HK-2 (cell line): ENCODE measurements at regions not wholly inside any gene's neighbourhood (a gene's known extent, or its start where the extent isn't known, plus 50 kb on each side); places are given as distances from the start of the nearest gene placed in this dataset.
"Not testable (repeated sequence)": the region's sequence is repeated elsewhere in the genome, so short reads cannot be mapped to it uniquely, and the experiment has no call there.

Experiments used
- DNase-seq: peaks from one replicate; pipeline ENCODE4 v3.0.0-alpha.2; 2018; ENCODE audit not compliant: unreplicated experiment

DNA sequence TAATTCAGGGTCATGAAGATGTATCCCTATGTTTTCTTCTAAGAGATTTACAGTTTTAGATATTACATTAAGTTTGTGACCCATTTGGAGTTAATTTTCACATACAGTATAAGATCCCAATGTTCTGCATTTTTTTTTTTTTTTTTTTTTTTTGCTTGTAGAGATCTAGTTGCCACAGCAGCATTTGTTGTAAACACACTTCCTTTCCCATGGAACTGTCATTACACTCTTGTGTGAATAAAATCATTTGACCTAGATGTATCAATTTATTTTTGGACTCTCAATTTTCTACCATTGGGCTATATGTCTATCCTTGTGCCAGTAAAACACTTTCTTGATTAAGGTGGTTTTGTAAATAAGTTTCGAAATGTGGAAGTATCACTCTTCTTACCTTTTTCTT is 1107.2 kb downstream of the TECRL start:
- no peak for DNase-seq

DNA sequence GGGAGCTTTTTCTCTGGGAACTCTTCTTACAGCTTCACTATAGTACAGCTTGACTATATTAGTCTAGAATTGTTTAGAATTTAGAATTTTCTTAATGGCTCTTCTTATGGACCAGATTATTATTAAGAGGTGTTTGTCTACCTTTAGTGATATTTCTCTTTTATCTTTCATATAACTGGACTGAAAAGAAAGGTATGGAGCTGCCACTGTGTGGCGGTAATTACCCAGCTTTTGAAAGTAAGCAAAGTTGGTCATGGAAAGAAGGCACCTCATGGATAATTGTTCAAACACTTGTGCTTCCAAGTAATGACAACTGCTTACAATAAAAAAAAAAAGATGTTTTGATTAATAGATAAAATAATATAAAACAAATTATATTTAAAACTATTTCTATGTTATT is 1112.5 kb downstream of the TECRL start:
- no peak for DNase-seq

DNA sequence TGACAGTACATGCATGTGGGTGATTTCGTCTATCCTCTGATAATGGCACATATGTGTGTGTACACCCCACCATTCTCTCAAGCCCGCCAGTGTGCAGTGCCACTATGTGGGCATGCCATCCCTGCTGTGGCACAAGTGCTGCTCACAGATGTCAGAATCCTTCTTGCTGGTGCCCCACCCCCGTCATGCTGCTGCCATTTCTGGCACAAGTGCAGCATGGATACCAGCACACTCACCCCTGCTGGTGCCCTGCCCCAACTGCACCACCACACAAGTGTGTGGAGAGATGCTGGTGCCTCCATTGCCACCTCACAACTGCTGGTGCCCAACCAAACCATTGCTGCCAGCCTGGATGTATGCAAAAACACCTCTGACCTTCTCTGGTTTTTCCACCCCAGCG is 1133.8 kb downstream of the TECRL start:
- no peak for DNase-seq

DNA sequence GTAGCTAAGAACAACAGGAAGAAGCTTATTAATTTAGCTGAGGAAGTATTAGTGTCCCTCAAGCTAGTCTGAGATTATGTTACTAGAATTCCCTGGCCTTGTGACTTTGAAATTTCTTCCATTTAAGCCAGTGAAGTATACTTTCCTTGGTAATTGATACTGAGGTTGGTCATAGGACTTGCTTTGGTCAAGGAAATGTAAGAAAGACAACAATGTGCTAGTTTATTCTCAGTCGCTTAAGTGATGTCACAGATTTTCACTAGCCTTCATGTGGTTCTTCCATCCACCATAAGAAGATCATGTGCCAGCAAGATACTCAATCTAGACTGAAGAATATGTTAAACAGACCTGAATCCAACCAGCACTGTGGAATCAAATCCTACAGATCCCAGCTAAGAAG is 1140.1 kb downstream of the TECRL start:
- no peak for DNase-seq

DNA sequence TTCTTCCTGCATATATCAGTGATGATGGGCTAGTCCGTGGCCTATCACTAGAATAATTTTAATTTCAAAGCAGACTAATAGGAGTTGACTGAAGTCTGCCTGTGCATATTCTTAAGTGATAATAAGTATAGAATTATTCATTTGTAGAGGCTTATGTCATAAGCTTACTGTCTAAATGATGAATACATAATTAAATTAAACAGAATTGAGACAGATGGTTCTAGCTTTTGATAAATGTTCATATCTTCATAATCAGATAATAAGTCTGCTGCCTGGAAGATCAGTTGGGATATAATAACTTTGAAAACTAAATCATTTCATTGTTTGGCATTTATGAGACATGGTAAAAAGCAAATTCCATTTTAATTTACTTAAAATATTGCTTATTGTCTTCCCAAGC is 1175.6 kb downstream of the TECRL start:
- no peak for DNase-seq

DNA sequence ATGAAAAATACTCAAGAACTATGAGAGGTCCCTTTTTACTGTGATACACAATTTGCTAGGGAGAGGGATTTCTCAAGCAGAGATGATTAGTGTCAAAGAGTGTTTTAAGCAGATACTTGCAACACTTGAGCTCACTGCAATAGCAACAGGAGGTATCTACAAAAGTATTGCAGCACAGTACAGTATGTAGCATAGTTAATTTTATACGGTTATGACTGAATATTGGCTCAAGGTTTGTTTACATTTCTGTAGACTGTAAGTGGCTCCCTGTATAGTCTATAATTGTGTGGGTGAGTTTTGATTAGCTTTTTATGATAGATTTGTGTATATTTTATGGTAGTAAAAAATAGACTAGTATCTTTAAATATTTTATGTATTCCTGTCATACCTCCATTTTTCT is 1177.2 kb downstream of the TECRL start:
- DNase-seq, result no peak

DNA sequence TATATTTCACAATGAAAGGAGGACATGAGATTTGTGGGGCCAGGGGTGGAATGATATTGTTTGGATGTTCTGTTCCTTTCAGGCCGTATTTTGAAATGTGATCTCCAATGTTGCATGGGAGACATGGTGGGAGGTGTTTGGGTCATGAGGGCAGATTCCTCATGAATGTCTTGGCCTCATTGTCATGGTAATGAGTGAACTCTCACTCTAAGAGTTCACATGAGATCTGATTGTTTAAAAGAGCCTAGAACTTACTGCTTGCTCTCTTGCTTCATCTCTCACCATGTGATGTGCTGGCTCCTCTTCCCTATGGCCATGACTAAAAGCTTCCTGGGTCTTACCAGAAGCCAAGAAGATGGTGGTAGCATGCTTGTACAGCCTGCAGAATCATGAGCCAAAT is 1183.0 kb downstream of the TECRL start:
- DNase-seq, result no peak

DNA sequence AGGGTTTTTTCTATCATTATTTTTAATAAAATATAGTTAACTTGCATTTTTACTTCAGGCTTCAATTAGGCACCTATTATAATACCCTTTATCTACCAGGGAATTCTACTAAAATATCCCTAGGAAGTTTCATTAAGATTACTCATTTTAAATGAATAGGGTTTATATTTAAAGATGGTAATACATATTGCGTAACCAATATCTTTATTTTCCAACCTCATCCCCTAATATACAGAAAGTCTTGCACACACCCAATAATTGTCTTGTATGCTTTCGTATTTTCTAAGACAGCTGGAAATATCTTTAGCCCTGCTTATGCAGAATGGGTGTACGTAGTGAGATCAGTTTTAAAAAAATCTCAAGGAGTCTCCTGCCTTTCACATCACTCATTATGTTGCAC is 1186.8 kb downstream of the TECRL start:
- DNase-seq, result no peak

DNA sequence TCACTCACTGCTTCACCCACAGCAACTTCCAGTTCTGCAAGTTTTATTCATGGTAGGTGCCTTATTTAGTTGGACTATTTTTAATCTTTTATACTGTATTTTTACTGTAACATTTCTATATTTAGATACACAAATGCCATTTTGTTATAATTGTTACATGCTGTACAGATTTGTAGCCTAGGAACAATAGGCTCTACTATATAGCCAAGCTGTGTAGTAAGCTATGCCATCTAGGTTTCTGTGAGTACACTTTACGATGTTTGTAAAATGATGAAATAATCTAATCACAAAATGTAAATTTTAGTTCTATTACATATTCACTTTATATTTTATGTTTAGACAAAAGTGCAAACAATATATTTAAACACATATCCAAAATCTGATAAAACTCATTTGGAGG is 1187.8 kb downstream of the TECRL start:
- no peak for DNase-seq

DNA sequence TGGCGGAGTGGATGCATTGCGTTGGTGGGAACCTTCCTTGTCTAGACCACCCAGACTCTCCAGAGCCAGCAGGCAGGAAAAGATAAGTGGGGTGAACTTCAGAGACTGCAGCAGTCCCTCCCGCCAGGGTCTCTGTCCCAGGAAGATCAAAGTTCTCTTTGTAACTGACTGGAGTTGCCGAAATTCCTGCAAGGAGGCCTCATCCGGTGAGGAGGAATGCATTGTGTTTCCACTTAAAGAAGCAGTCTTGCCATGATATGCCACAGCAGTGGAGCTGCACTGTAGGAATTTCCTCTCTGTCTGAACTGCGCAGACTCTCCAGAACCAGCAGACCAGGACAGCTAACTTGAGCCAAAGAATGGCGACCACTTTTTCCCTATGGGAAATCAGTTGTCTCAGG is 1190.4 kb downstream of the TECRL start:
- no peak for DNase-seq

DNA sequence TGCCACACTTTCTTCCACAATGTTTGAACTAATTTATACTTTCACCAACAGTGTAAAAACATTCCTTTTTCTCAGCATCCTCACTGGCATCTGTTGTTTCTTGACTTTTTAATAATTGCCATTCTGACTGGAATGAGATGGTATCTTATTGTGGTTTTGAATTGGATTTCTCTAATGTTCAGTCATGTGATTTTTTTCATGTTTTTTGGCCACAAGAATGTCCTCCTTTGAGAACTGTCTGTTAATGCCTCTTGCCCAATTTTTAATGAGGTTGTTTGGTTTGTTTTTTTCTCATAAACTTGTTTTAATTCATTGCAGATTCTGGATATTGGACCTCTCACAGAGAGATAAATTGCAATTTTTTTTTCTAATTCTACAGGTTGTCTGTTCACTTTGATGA is 1195.2 kb downstream of the TECRL start:
- DNase-seq, result no peak

DNA sequence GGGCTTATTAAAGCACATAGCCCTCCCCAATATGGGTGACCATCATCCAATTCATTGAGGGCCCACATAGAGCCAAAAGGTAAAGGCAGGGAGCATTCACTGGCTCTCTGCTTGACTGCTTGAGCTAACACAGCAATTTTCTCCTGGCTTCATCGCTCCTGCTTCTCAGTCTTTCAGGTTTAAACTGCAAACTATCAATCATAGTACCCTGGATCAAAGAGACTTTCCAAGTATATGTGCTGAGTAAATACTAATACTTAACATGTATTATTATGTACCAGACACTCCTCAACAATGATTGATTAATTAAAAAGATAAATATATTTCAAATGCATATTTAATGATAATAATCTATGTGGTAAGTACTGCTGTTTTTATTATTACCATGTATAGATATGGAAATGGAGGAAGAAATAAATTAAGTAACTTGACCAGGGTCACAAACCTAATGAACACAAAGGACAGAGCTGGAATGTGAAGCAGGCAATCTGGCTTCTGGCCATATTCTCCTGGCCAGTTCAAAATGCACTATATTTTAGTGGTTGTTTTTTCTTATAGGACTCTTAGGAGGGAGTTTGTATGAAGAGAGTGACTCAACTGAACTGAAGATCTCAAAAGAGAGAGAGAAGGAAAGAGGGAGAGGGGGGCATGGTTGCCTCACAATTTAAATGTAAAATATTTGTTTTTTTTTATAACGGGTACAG is 1197.3 kb downstream of the TECRL start:
- no peak for DNase-seq

DNA sequence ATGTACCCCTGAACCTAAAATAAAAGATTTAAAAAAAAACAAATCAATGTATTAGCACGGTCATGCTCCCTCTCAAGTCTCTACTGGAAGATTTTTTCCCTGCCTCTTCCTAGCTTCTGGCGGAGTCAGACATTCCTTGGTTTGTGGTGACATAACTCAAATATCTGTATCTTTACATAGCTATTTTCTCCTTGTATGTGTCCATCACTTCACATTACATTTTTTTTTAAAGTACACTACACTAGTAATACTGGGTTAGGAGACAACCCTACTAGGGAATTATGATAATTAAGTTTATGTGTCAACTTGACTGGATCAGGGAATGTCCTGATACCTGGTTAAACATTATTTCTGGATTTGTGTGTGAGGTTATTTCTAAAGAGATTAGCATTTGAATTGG is 1197.9 kb downstream of the TECRL start:
- DNase-seq, result no peak

DNA sequence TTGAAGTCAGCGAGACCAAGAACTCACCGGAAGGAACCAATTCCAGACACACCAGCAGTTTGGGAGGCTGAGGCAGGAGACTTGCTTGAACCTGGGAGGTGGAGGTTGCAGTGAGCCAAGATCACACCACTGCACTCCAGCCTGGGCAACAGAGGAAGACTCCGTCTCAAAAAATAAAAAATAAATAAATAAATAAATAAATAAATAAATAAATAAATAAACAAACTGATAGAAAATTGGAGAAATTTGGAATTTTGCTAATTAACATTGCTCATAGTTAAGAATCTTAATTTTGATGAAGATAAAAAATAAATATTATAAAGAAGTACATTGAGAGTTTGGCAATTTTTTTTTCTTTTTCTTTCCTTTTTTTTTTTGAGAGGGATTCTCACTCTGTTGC is 1216.2 kb downstream of the TECRL start:
- DNase-seq, result not testable (repeated sequence)

DNA sequence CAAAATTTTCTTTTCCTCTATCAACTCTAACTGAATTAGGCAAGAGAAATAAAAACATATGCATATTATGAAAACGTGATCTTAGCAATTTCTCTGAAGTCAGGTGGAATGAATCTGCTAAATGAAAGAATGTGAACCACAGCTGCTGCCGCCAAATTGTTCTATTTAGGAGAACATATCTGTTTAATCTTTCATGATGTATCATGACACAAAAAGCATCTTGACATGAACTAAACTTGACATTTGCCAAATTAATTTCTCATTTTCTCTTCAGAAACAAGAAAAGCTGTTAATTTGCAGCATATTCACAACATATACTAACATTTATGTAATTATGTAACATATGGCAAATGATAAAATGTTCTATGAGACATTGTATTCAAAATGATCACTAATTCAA is 1237.9 kb downstream of the TECRL start:
- no peak for DNase-seq

DNA sequence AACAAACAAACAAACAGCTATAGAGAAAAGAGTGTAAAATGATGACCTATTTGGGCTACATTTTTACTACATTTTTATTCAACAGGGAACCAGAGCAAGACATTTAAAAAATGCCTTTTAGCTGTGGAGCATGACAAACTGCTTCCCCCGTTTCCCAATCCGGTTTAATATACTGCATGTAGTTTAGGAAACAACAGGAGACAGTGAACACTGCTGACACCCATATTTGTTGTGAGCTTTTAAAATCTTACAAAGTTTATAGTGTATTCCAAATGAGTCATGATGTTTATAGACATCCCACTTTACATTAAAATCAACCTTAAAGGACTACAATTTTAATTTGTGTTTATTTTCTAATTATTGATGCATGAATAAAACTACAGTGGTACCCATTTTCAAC is 1238.3 kb downstream of the TECRL start:
- no peak for DNase-seq

DNA sequence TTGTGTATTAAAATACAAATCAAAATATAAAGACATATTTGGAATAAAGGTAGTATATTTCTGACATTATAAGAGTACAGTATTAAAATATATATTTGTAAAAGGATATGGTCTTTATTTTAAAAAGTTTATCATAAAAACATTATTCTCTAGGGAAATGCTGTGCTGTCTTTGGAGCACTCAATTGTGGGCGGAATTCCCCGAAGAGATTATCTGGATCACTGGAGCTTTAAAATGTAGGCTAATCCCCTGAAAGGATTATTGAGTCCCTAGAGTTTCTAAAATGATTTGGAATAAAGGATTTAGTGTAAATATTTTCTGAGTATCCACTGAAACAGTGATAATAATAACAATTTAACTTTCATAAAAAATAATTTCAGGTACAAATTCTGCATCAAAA is 1239.4 kb downstream of the TECRL start:
- DNase-seq, result no peak

DNA sequence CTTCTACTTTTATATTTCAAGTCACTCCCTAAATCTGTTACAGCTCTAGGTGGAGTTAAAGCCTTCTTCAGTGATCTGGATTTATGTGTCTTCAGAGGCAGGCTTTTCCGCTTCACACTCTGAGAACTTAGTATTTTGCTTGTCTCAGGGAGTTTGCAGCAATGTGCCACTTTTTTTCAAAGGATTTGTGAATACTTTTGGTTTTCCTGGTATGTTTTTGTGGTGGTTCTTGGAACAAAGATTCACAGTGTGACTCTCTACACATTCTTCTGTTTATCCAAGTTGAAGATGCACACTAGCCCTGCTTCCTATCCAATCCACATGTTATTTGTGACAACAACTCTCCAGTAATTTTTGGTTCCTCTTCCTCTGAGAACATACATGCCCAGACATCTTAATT is 1253.7 kb downstream of the TECRL start:
- no peak for DNase-seq

DNA sequence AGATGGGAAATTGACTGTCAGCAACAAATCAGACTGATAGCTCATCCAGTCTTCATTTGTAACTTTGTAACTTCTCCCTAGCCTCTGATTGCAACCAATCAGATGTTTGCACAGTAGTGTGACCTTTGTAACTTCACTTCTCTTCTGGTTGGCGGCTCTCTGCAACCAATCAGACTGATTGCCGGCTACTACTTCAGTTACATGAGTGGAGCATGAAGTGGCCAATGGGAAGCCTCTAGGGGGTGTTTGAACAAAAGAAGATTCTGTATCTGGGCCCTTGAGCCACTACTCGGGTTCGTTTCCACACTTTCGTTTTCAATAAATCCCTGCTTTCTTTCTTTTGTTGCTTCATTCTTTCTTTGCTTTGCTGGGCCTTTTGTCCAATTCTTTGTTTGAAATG is 1285.8 kb downstream of the TECRL start:
- DNase-seq, result no peak

DNA sequence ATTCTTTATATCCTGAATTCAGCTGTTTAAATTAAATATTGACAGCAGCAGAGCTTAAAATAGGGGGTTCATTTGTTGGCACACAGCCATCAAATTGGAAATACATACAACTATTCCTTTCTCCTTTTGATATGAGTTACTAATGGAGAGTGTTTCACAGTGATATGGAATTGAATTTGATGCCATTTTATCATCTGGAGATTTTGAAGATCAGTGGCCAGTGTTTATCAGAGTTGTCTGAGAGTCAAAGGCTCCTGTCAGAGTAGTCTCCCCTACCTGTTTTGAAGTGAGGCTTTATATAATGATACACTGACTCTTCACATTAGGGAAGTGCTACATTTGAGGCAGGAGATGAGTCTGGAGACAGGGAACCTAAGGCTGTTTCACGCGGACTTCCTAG is 1286.3 kb downstream of the TECRL start:
- no peak for DNase-seq

DNA sequence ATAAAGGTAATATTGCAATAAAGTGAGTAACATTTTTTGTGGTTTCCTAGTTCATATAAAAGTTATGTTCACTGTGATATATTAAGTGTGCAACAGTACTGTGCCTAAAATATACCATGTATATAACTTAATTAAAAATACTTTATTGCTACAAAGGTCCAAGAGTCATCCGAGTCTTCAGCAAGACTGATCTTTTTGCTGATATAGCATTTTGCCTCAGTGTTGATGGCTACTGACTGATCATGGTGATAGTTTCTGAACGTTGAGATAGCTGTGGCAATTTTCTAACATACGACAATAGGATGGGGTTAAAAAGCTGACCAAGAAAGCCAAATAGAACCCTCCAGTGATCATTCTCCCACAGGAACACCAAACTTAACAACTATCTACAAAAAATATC is 1302.7 kb downstream of the TECRL start:
- no peak for DNase-seq

DNA sequence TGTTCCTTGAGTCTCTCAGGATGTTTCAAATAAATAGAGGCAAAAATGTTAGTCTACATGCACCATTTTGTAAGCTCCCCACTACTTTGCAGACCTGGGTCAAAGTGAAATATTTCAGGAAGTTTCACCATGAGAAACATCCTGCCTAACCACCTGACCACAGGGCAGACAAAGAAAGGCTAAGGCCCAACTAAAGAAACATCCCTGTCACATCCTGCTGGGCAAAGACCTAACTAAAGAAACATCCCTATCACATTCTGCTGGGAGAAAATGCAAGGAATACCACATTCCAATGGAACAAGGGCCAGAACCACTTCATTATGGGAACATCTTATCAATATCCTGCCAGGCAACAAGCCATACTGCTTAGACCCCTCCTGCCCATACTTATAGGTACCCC is 1303.4 kb downstream of the TECRL start:
- no peak for DNase-seq

DNA sequence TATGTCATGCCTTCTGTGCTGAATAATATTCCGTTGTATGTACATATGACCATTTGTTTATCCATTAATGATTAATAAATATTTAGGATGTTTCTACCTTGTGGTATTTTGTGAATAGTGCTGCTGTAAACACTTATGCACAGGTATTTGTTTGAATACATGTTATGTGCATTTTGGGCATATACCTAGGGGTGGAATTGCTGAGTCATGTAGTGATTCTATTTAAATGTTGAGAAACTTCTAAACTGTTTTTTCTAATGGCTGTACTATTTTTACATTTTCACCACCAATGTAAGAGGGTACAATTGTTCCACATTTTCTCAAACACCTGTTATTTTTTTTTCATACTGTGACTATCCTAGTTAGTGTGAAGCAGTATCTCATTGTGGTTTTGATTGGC is 1318.6 kb downstream of the TECRL start:
- DNase-seq, result no peak

DNA sequence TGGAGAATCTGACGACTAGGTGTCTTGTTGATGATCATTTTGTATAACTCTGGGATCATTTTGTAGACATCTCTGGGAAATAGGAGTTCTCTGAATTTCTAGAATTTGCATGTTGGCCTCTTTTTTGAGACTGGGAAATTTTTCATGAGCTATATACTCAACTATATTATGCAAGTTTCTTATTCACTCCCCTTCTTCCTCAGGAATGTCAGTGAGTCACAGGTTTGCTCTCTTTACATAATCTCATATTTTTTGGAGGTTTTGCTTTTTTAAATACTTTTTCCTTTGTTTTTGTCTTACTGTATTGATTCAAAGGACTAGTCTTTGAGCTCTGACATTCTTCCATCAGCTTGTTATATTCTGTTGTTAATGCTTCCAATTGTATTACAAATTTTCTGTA is 1324.2 kb downstream of the TECRL start:
- no peak for DNase-seq

DNA sequence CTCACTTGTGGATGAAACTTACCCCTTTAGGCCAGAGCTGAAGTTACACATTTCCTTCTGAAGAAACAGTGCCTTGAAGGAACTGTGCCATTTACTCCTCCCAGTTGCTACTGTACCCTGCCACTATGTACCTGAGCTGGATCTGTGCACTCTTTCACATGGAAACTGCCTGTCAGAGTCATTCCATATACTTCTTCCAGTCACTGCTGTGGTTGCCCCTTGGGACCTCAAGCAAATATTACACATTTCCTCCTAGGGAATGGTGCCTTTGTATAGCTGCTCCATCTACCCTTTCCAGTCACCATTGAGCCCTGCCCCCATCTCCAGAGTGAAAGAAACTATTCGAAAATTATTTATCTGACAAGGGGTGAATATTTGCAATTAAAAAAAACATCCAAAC is 1328.3 kb downstream of the TECRL start:
- no peak for DNase-seq
